ENCODE measurements at regions not wholly inside any gene's neighbourhood (a gene's known extent, or its start where the extent isn't known, plus 50 kb on each side); places are given as distances from the start of the nearest gene placed in this dataset.

DNA sequence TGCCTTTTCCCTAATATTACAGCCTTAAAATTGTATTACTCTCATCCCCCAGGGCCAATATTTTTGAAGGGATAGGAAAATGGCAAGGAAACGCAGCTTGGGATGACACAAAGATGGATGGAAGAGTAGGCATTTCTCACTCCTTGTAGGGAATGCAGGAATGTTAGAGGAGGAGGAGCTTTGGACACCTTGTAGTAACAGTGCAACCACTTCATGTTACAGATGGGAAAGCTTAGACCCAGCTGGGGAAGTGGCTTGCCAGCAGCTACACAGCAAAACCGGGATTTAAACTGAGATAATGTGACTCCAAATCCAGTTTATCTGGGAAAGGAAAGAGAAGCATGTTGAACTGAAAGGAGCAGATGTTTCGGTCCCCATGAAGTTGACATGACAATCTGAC lies 473.7 kb upstream of the DAB1 start:
- no peak overlapping the region for H3K4me2 ChIP-seq (ENCODE audit: low read length)
- no peak overlapping the region for H2AFZ ChIP-seq
- H3K79me2 ChIP-seq, result no peaks in the 10 kb centered on the region
- H3K9me3 ChIP-seq (ENCODE audit: control insufficient read depth, low read length), result no peaks in the 10 kb centered on the region
- H3K36me3 ChIP-seq (ENCODE audit: control insufficient read depth, insufficient read depth, low read length), result no peaks in the 10 kb centered on the region
- no peaks in the 10 kb centered on the region for H3K4me1 ChIP-seq
- no peak overlapping the region for H3K9ac ChIP-seq
- no peaks in the 10 kb centered on the region for H3K27me3 ChIP-seq (ENCODE audit: control insufficient read depth, insufficient read depth, low read length)
- no peak overlapping the region for H3K4me3 ChIP-seq (ENCODE audit: low read depth, low read length)
- TF ChIP-seq, protein P1, sequence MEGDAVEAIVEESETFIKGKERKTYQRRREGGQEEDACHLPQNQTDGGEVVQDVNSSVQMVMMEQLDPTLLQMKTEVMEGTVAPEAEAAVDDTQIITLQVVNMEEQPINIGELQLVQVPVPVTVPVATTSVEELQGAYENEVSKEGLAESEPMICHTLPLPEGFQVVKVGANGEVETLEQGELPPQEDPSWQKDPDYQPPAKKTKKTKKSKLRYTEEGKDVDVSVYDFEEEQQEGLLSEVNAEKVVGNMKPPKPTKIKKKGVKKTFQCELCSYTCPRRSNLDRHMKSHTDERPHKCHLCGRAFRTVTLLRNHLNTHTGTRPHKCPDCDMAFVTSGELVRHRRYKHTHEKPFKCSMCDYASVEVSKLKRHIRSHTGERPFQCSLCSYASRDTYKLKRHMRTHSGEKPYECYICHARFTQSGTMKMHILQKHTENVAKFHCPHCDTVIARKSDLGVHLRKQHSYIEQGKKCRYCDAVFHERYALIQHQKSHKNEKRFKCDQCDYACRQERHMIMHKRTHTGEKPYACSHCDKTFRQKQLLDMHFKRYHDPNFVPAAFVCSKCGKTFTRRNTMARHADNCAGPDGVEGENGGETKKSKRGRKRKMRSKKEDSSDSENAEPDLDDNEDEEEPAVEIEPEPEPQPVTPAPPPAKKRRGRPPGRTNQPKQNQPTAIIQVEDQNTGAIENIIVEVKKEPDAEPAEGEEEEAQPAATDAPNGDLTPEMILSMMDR (IDR thresholded peaks at IDR 0.05), result no peak
- no peak overlapping the region for H3K27ac ChIP-seq

DNA sequence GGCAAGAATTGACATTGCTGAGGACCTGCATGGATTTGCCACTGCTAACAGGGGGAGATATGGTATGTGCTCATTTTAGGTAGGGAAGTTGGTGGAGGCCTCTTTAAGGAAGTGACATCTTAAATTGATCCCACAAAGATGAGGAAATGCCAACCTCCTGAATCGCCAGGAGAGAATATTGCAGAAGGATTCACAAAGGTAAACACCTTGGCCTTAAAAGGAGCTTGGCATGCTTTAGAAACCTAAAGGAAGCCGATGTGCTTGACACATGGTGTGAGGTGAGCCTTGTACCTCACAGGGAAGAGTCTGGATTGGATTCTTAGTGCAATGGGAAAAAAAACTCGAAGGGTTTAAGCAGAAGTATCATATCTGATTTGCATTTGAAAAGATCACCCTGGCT lies 470.5 kb upstream of the DAB1 start:
- H3K9me3 ChIP-seq (ENCODE audit: control insufficient read depth, low read length), result no peaks in the 10 kb centered on the region
- H3K27ac ChIP-seq, result no peak overlapping the region
- TF ChIP-seq, protein P1 (IDR thresholded peaks at IDR 0.05), result no peak
- no peak overlapping the region for H2AFZ ChIP-seq
- H3K79me2 ChIP-seq, result no peaks in the 10 kb centered on the region
- H3K4me1 ChIP-seq, result no peaks in the 10 kb centered on the region
- no peak overlapping the region for H3K4me2 ChIP-seq (ENCODE audit: low read length)
- H3K36me3 ChIP-seq (ENCODE audit: control insufficient read depth, insufficient read depth, low read length), result no peaks in the 10 kb centered on the region
- H3K27me3 ChIP-seq (ENCODE audit: control insufficient read depth, insufficient read depth, low read length), result no peaks in the 10 kb centered on the region
- no peak overlapping the region for H3K4me3 ChIP-seq (ENCODE audit: low read depth, low read length)
- no peak overlapping the region for H3K9ac ChIP-seq

DNA sequence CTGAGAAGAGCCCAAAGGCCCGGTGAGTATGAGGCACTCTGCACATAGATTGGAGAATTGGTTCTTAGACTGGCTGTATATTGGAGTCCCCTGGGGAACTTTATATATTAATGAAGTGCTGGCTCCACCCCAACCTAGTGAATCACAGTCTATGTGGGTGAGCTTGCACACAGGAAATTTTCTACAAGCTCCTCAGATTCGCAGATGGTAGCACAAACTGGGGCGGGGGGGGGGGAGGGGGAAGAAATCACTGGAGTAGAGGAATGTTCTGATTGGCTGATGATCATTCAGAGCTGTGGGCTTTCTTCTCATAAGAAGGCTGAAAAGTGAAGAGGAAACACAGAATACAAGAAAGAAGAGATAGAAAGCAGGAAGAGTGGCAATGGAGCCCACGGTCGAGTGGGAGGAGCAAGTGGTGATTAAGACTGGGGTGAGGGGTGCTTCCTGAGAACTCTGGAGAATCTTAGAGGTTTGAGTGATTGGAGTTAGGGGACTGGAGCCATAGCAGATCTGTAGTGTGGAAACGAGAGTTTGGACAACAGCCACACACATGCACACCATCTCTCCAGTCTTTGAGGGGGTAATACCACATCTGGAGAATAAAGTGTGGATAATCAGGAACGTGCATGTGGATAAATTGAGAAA lies 465.9 kb upstream of the DAB1 start:
- Histone ChIP-seq H3K36me3 (ENCODE audit: control insufficient read depth, insufficient read depth, low read length) (no peaks in the 10 kb centered on the region), H3K27ac (no peak overlapping the region), H3K9me3 (ENCODE audit: control insufficient read depth, low read length) (no peaks in the 10 kb centered on the region), H3K27me3 (ENCODE audit: control insufficient read depth, insufficient read depth, low read length) (no peaks in the 10 kb centered on the region), H2AFZ (no peak overlapping the region), H3K4me3 (ENCODE audit: low read depth, low read length) (no peak overlapping the region), H3K79me2 (no peaks in the 10 kb centered on the region), H3K4me2 (ENCODE audit: low read length) (no peak overlapping the region), H3K4me1 (no peaks in the 10 kb centered on the region), H3K9ac (no peak overlapping the region)
- TF ChIP-seq, protein P1 (IDR thresholded peaks at IDR 0.05), result no peak

DNA sequence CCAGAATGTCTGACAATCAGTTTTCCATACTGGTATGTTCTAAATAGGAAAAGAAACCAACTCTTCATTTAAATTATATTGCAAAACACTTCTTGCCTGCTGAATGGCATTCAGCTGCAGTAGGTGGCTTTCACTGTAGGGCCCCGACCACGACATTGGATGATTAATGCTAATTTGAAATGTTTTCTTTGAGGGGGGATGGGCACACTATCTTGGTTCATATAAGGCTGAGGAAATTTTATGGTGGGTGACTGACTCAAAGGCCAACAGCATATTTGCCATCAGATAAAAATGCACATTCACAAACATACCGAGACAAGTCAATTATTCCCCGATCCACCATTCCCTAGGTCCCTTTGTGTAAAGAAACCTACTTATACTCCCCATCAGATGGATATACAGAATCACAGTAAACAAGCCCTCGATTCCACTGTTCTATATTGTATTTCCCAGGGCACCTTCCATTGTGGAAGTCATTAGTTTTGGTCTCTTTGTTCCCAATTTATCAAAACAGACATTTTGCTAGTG lies 464.2 kb upstream of the DAB1 start:
- no peak overlapping the region for H3K4me2 ChIP-seq (ENCODE audit: low read length)
- no peaks in the 10 kb centered on the region for H3K79me2 ChIP-seq
- H3K4me3 ChIP-seq (ENCODE audit: low read depth, low read length), result no peak overlapping the region
- no peaks in the 10 kb centered on the region for H3K36me3 ChIP-seq (ENCODE audit: control insufficient read depth, insufficient read depth, low read length)
- TF ChIP-seq, protein P1 (IDR thresholded peaks at IDR 0.05), result no peak
- H3K4me1 ChIP-seq, result no peaks in the 10 kb centered on the region
- no peak overlapping the region for H3K27ac ChIP-seq
- no peaks in the 10 kb centered on the region for H3K27me3 ChIP-seq (ENCODE audit: control insufficient read depth, insufficient read depth, low read length)
- no peak overlapping the region for H2AFZ ChIP-seq
- H3K9me3 ChIP-seq (ENCODE audit: control insufficient read depth, low read length), result no peaks in the 10 kb centered on the region
- H3K9ac ChIP-seq, result no peak overlapping the region

DNA sequence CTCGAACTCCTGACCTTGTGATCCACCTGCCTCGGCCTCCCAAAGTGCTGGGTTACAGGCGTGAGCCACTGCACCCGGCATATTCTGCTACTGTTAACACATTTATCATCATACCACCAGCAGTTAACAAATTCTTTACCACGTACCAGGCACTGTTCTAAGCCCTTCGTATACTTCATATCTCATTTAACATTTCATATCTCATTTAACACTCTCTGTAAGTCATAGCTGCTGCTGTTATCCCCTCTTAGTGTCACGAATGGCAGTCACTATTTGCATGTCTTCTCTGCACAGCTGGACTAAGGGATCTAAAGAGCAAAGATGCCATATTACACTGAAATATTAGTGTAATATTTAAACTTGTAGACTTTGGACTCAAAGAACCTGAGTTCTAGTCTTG lies 462.5 kb upstream of the DAB1 start:
- Histone ChIP-seq H3K9ac (no peak overlapping the region), H3K36me3 (ENCODE audit: control insufficient read depth, insufficient read depth, low read length) (no peaks in the 10 kb centered on the region), H3K4me3 (ENCODE audit: low read depth, low read length) (no peak overlapping the region), H2AFZ (no peak overlapping the region), H3K4me1 (no peaks in the 10 kb centered on the region), H3K4me2 (ENCODE audit: low read length) (no peak overlapping the region), H3K79me2 (no peaks in the 10 kb centered on the region), H3K9me3 (ENCODE audit: control insufficient read depth, low read length) (no peaks in the 10 kb centered on the region), H3K27ac (no peak overlapping the region), H3K27me3 (ENCODE audit: control insufficient read depth, insufficient read depth, low read length) (no peaks in the 10 kb centered on the region)
- TF ChIP-seq, protein P1 (IDR thresholded peaks at IDR 0.05), result no peak

Data from parathyroid adenoma (tissue), 2 donors.